ENCODE measurements at regions not wholly inside any gene's neighbourhood (a gene's known extent, or its start where the extent isn't known, plus 50 kb on each side); places are given as distances from the start of the nearest gene placed in this dataset.

GRCh38 chr16:76900285-76901263 lies 290.4 kb upstream of the MON1B start:
- H3K4me1 ChIP-seq (ENCODE audit: control insufficient read depth, insufficient read depth, low read length, poor library complexity, severe bottlenecking): no peaks in the 10 kb centered on the region
- WGBS, 2 experiments (ENCODE audit: insufficient coverage in 2 of 2): 100% methylated on average over 1 of the region's 6 CpGs; no CpG with 5 or more reads in 1 of the 2 experiments
- no peak overlapping the region for H3K27ac ChIP-seq (ENCODE audit: low read depth, low read length, severe bottlenecking)

GRCh38 chr16:76906552-76906951 lies 284.4 kb upstream of the MON1B start:
- H3K27ac ChIP-seq (ENCODE audit: low read depth, low read length, severe bottlenecking): no peak overlapping the region
- H3K4me3 ChIP-seq (ENCODE audit: extremely low read depth, insufficient read depth, low read length, poor library complexity, severe bottlenecking): no peak overlapping the region
- no peaks in the 10 kb centered on the region for H3K9me3 ChIP-seq (ENCODE audit: control insufficient read depth, low read length)
- H3K36me3 ChIP-seq (ENCODE audit: control insufficient read depth, insufficient read depth, low read length): no peaks in the 10 kb centered on the region
- WGBS, 2 experiments (ENCODE audit: insufficient coverage in 2 of 2): 89 to 100% methylated on average over 1 to 2 of the region's 2 CpGs
- no peaks in the 10 kb centered on the region for H3K4me1 ChIP-seq (ENCODE audit: control insufficient read depth, insufficient read depth, low read length, poor library complexity, severe bottlenecking)

More at GRCh38 chr16:76900285-76901263, 290.4 kb upstream of the MON1B start:
- Histone ChIP-seq H3K9me3 (ENCODE audit: control insufficient read depth, low read length) (no peaks in the 10 kb centered on the region), H3K4me3 (ENCODE audit: extremely low read depth, insufficient read depth, low read length, poor library complexity, severe bottlenecking) (no peak overlapping the region), H3K36me3 (ENCODE audit: control insufficient read depth, insufficient read depth, low read length) (no peaks in the 10 kb centered on the region)

- H3K9me3 ChIP-seq (ENCODE audit: control insufficient read depth, low read length): no peaks in the 10 kb centered on the region
- H3K4me1 ChIP-seq (ENCODE audit: control insufficient read depth, insufficient read depth, low read length, poor library complexity, severe bottlenecking): no peaks in the 10 kb centered on the region
- H3K36me3 ChIP-seq (ENCODE audit: control insufficient read depth, insufficient read depth, low read length): no peaks in the 10 kb centered on the region
- no CpG with 5 or more reads among the region's 3 CpGs for WGBS, 2 experiments (ENCODE audit: insufficient coverage in 2 of 2)
- no peak overlapping the region for H3K27ac ChIP-seq (ENCODE audit: low read depth, low read length, severe bottlenecking)
- no peak overlapping the region for H3K4me3 ChIP-seq (ENCODE audit: extremely low read depth, insufficient read depth, low read length, poor library complexity, severe bottlenecking)
These were observed 280.1 kb upstream of the MON1B start for GRCh38 chr16:76910931-76911330.

- Histone ChIP-seq H3K27ac (ENCODE audit: low read depth, low read length, severe bottlenecking) (no peak overlapping the region), H3K9me3 (ENCODE audit: control insufficient read depth, low read length) (no peaks in the 10 kb centered on the region), H3K4me1 (ENCODE audit: control insufficient read depth, insufficient read depth, low read length, poor library complexity, severe bottlenecking) (peaks cover 7% of the 10 kb centered on the region), H3K4me3 (ENCODE audit: extremely low read depth, insufficient read depth, low read length, poor library complexity, severe bottlenecking) (no peak overlapping the region), H3K36me3 (ENCODE audit: control insufficient read depth, insufficient read depth, low read length) (no peaks in the 10 kb centered on the region)
- 56 to 100% methylated on average over 1 of the region's 1 CpG for WGBS, 2 experiments (ENCODE audit: insufficient coverage in 2 of 2)
These were observed 277.9 kb upstream of the MON1B start for GRCh38 chr16:76913046-76913445.

- Histone ChIP-seq H3K27ac (ENCODE audit: low read depth, low read length, severe bottlenecking) (no peak overlapping the region), H3K9me3 (ENCODE audit: control insufficient read depth, low read length) (no peaks in the 10 kb centered on the region), H3K4me1 (ENCODE audit: control insufficient read depth, insufficient read depth, low read length, poor library complexity, severe bottlenecking) (no peaks in the 10 kb centered on the region), H3K4me3 (ENCODE audit: extremely low read depth, insufficient read depth, low read length, poor library complexity, severe bottlenecking) (no peak overlapping the region), H3K36me3 (ENCODE audit: control insufficient read depth, insufficient read depth, low read length) (no peaks in the 10 kb centered on the region)
- 91 to 97% methylated on average over 1 to 2 of the region's 2 CpGs for WGBS, 2 experiments (ENCODE audit: insufficient coverage in 2 of 2)
These were observed 264.9 kb upstream of the MON1B start for GRCh38 chr16:76926042-76926441.

- no peaks in the 10 kb centered on the region for H3K36me3 ChIP-seq (ENCODE audit: control insufficient read depth, insufficient read depth, low read length)
These were observed 264.4 kb upstream of the MON1B start for GRCh38 chr16:76926595-76926994.

GRCh38 chr16:76931186-76931585 lies 259.8 kb upstream of the MON1B start:
- Histone ChIP-seq H3K4me3 (ENCODE audit: extremely low read depth, insufficient read depth, low read length, poor library complexity, severe bottlenecking) (no peak overlapping the region), H3K27ac (ENCODE audit: low read depth, low read length, severe bottlenecking) (no peak overlapping the region), H3K9me3 (ENCODE audit: control insufficient read depth, low read length) (no peaks in the 10 kb centered on the region), H3K4me1 (ENCODE audit: control insufficient read depth, insufficient read depth, low read length, poor library complexity, severe bottlenecking) (no peaks in the 10 kb centered on the region), H3K36me3 (ENCODE audit: control insufficient read depth, insufficient read depth, low read length) (no peaks in the 10 kb centered on the region)
- WGBS, 2 experiments (ENCODE audit: insufficient coverage in 2 of 2): 83 to 100% methylated on average over 1 of the region's 1 CpG

More at GRCh38 chr16:76926595-76926994, 264.4 kb upstream of the MON1B start:
- Histone ChIP-seq H3K27ac (ENCODE audit: low read depth, low read length, severe bottlenecking) (no peak overlapping the region), H3K9me3 (ENCODE audit: control insufficient read depth, low read length) (no peaks in the 10 kb centered on the region), H3K4me1 (ENCODE audit: control insufficient read depth, insufficient read depth, low read length, poor library complexity, severe bottlenecking) (no peaks in the 10 kb centered on the region), H3K4me3 (ENCODE audit: extremely low read depth, insufficient read depth, low read length, poor library complexity, severe bottlenecking) (no peak overlapping the region)
- WGBS, 2 experiments (ENCODE audit: insufficient coverage in 2 of 2): no CpG with 5 or more reads among the region's 1 CpG

- Histone ChIP-seq H3K4me3 (ENCODE audit: extremely low read depth, insufficient read depth, low read length, poor library complexity, severe bottlenecking) (no peak overlapping the region), H3K36me3 (ENCODE audit: control insufficient read depth, insufficient read depth, low read length) (no peaks in the 10 kb centered on the region), H3K27ac (ENCODE audit: low read depth, low read length, severe bottlenecking) (no peak overlapping the region), H3K4me1 (ENCODE audit: control insufficient read depth, insufficient read depth, low read length, poor library complexity, severe bottlenecking) (no peaks in the 10 kb centered on the region), H3K9me3 (ENCODE audit: control insufficient read depth, low read length) (no peaks in the 10 kb centered on the region)
- WGBS, 2 experiments (ENCODE audit: insufficient coverage in 2 of 2): no CpG with 5 or more reads among the region's 1 CpG
These were observed 258.3 kb upstream of the MON1B start for GRCh38 chr16:76932541-76933211.

GRCh38 chr16:76940251-76940650 lies 250.7 kb upstream of the MON1B start:
- H3K9me3 ChIP-seq (ENCODE audit: control insufficient read depth, low read length): no peaks in the 10 kb centered on the region
- no peak overlapping the region for H3K27ac ChIP-seq (ENCODE audit: low read depth, low read length, severe bottlenecking)
- H3K36me3 ChIP-seq (ENCODE audit: control insufficient read depth, insufficient read depth, low read length): no peaks in the 10 kb centered on the region
- 83% methylated on average over 1 of the region's 1 CpG; no CpG with 5 or more reads in 1 of the 2 experiments for WGBS, 2 experiments (ENCODE audit: insufficient coverage in 2 of 2)
- H3K4me3 ChIP-seq (ENCODE audit: extremely low read depth, insufficient read depth, low read length, poor library complexity, severe bottlenecking): no peak overlapping the region
- H3K4me1 ChIP-seq (ENCODE audit: control insufficient read depth, insufficient read depth, low read length, poor library complexity, severe bottlenecking): peaks cover 6% of the 10 kb centered on the region

GRCh38 chr16:76941113-76941512 lies 249.9 kb upstream of the MON1B start:
- Histone ChIP-seq H3K4me1 (ENCODE audit: control insufficient read depth, insufficient read depth, low read length, poor library complexity, severe bottlenecking) (peaks cover 13% of the 10 kb centered on the region), H3K9me3 (ENCODE audit: control insufficient read depth, low read length) (no peaks in the 10 kb centered on the region), H3K4me3 (ENCODE audit: extremely low read depth, insufficient read depth, low read length, poor library complexity, severe bottlenecking) (no peak overlapping the region), H3K36me3 (ENCODE audit: control insufficient read depth, insufficient read depth, low read length) (no peaks in the 10 kb centered on the region), H3K27ac (ENCODE audit: low read depth, low read length, severe bottlenecking) (no peak overlapping the region)
- 91% methylated on average over 1 of the region's 1 CpG; no CpG with 5 or more reads in 1 of the 2 experiments for WGBS, 2 experiments (ENCODE audit: insufficient coverage in 2 of 2)
